Endodermal cell (in vitro differentiated cells): ENCODE measurements at regions not wholly inside any gene's neighbourhood (a gene's known extent, or its start where the extent isn't known, plus 50 kb on each side); places are given as distances from the start of the nearest gene placed in this dataset.

Experiments used
- DNase-seq: peaks from one replicate; pipeline ENCODE4 v3.0.0-alpha.2; 2017
- H3K27ac ChIP-seq: 2 replicates; pipeline ENCODE4 v1.5.1; 2013; ENCODE audit warnings: mild to moderate bottlenecking, low read depth, low read length, moderate library complexity
- H3K27me3 ChIP-seq: 2 replicates; pipeline ENCODE4 v1.6.1; 2013; ENCODE audit warnings: mild to moderate bottlenecking, low read length, moderate library complexity; ENCODE audit not compliant: insufficient read depth, control insufficient read depth, poor library complexity, severe bottlenecking
- H3K36me3 ChIP-seq: 2 replicates; pipeline ENCODE4 v1.7.0; 2013; ENCODE audit warnings: mild to moderate bottlenecking, low read length, moderate library complexity; ENCODE audit not compliant: control insufficient read depth, insufficient read depth
- H3K4me1 ChIP-seq: one replicate; pipeline ENCODE4 v1.7.0; 2013; ENCODE audit warnings: low read length; ENCODE audit not compliant: control insufficient read depth, insufficient read depth
- H3K4me3 ChIP-seq: 2 replicates; pipeline ENCODE4 v1.5.1; 2013; ENCODE audit warnings: mild to moderate bottlenecking, low read length, moderate library complexity
- H3K9ac ChIP-seq: 2 replicates; pipeline ENCODE4 v1.6.1; 2013; ENCODE audit warnings: mild to moderate bottlenecking, low read length, moderate library complexity; ENCODE audit not compliant: poor library complexity, severe bottlenecking; ENCODE audit errors: extremely low read depth
- H3K9me3 ChIP-seq: 2 replicates; pipeline ENCODE4 v1.6.1; 2013; ENCODE audit warnings: mild to moderate bottlenecking, low read length, moderate library complexity; ENCODE audit not compliant: control insufficient read depth
- H3K27ac Mint-ChIP-seq: 2 replicates; pipeline ENCODE4 v1.8.0; 2020; ENCODE audit warnings: mixed read lengths
- H3K27me3 Mint-ChIP-seq: 2 replicates; pipeline ENCODE4 v1.8.0; 2021; ENCODE audit warnings: mild to moderate bottlenecking, mixed read lengths; ENCODE audit not compliant: insufficient read depth
- H3K36me3 Mint-ChIP-seq: 2 replicates; pipeline ENCODE4 v1.8.0; 2020; ENCODE audit warnings: low read depth, mixed read lengths
- H3K4me1 Mint-ChIP-seq: 2 replicates; pipeline ENCODE4 v1.8.0; 2020; ENCODE audit warnings: mixed read lengths
- H3K4me3 Mint-ChIP-seq: 2 replicates; pipeline ENCODE4 v1.8.0; 2020; ENCODE audit warnings: mild to moderate bottlenecking, moderate library complexity, mixed read lengths
- H3K9me3 Mint-ChIP-seq: 2 replicates; pipeline ENCODE4 v1.8.0; 2020; ENCODE audit warnings: mild to moderate bottlenecking, mixed read lengths
- WGBS, 2 experiments: methylation state at CpG; one replicate each; pipeline versions ENCODE4 v1.1.5 to v1.1.7; 2013; ENCODE audit warnings: missing lambda C conversion rate in 2 of 2, mixed read lengths in 1 of 2; ENCODE audit not compliant: insufficient coverage in 1 of 2, insufficient read length in 1 of 2; 5-methylcytosine and 5-hydroxymethylcytosine counted together
- TF ChIP-seq, protein P1 (sequence below): fragments of 200-600 bp; sonication (generic); conservative IDR thresholded peaks from 2 replicates; pipeline ENCODE4 v1.5.0; 2021; ENCODE audit warnings: antibody characterized with exemption, mild to moderate bottlenecking

DNA sequence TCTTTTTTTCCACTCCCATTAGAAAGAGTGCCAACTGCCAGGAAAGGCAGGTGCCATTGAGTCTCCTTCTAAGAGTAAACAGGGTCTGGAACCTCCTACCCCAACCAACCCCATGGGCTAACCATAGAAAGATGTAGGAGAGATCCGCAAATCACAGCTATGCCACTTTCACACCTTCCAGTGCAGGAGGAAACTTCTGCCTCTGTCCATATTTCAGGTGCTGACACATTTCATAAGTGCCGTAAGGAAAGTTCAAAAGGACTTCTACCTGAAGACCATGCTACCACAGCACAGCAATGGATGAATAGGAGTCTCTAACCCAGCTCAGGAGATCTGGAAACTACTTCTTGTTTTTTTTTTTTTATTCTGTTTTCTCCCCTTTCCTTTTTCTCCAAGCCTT, 145.8 kb downstream of the FBXO8 start:
- Mint-ChIP-seq H3K4me3 (no peak overlapping the region), H3K9me3 (no peaks in the 10 kb centered on the region), H3K27ac (no peak overlapping the region), H3K27me3 (no peaks in the 10 kb centered on the region), H3K36me3 (no peaks in the 10 kb centered on the region), H3K4me1 (no peaks in the 10 kb centered on the region)
- Histone ChIP-seq H3K9me3 (no peaks in the 10 kb centered on the region), H3K4me1 (no peaks in the 10 kb centered on the region), H3K27ac (no peak overlapping the region), H3K4me3 (no peak overlapping the region), H3K27me3 (no peaks in the 10 kb centered on the region), H3K36me3 (no peaks in the 10 kb centered on the region), H3K9ac (no peak overlapping the region)
- DNase-seq: no peak
- WGBS, 2 experiments: 89% methylated on average over 1 to 2 of the region's 2 CpGs
- TF ChIP-seq, protein P1, sequence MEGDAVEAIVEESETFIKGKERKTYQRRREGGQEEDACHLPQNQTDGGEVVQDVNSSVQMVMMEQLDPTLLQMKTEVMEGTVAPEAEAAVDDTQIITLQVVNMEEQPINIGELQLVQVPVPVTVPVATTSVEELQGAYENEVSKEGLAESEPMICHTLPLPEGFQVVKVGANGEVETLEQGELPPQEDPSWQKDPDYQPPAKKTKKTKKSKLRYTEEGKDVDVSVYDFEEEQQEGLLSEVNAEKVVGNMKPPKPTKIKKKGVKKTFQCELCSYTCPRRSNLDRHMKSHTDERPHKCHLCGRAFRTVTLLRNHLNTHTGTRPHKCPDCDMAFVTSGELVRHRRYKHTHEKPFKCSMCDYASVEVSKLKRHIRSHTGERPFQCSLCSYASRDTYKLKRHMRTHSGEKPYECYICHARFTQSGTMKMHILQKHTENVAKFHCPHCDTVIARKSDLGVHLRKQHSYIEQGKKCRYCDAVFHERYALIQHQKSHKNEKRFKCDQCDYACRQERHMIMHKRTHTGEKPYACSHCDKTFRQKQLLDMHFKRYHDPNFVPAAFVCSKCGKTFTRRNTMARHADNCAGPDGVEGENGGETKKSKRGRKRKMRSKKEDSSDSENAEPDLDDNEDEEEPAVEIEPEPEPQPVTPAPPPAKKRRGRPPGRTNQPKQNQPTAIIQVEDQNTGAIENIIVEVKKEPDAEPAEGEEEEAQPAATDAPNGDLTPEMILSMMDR: no peak

DNA sequence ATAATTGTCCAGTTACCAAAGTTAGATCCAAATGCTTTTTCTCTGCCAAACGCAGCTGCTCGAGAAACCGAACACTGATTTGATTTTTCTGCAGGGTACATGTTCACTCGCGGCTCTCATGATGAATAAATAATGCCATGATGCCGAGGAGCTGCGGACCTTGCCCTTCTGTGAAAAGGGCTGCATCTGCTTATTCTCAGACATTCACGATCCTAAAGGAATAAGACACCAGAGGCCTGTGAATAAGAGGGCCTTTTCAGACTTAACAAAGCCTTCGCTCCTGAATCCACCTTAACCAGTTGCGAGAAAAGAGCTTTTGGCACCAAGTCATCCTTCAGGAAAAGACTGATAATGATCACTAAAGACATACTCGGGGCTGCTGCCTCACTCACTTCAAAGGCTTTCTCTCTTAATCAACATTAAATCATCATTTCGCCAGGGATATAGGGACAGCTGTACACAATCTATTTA, 147.5 kb downstream of the FBXO8 start:
- no peak overlapping the region for H3K4me3 ChIP-seq

DNA sequence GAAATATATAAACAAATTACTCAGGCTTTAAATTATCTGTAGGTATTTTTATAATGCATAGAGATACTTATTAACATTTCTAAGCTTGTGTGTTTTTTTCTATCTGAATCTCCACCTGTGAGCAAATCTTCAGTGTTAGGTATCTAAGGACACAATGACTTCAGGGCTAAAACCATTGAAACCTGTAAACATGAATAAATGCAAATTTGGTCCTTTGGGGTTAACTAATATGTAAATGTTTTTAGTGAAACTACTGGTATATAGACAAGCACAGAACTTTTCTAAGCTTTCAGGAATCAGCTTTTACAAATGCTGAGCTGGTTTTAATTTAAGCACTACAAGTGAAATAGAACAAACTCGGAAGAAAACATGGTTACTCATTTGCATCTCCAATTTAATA, 147.9 kb downstream of the FBXO8 start:
- TF ChIP-seq, protein P1: no peak
- DNase-seq: no peak
- H3K9me3 ChIP-seq: no peaks in the 10 kb centered on the region
- Mint-ChIP-seq H3K36me3 (no peaks in the 10 kb centered on the region), H3K27me3 (no peaks in the 10 kb centered on the region), H3K9me3 (no peaks in the 10 kb centered on the region), H3K4me3 (no peak overlapping the region), H3K4me1 (no peaks in the 10 kb centered on the region), H3K27ac (no peak overlapping the region)
- WGBS, 2 experiments: 86 to 92% methylated on average over 1 of the region's 1 CpG
- H3K4me1 ChIP-seq: no peaks in the 10 kb centered on the region
- no peak overlapping the region for H3K27ac ChIP-seq
- no peaks in the 10 kb centered on the region for H3K27me3 ChIP-seq
- H3K36me3 ChIP-seq: no peaks in the 10 kb centered on the region
- no peak overlapping the region for H3K9ac ChIP-seq
- no peak overlapping the region for H3K4me3 ChIP-seq

More for the DNA sequence above, 147.5 kb downstream of the FBXO8 start:
- Histone ChIP-seq H3K4me1 (no peaks in the 10 kb centered on the region), H3K27me3 (no peaks in the 10 kb centered on the region), H3K9me3 (no peaks in the 10 kb centered on the region), H3K36me3 (no peaks in the 10 kb centered on the region), H3K9ac (no peak overlapping the region), H3K27ac (no peak overlapping the region)
- Mint-ChIP-seq H3K4me3 (no peak overlapping the region), H3K9me3 (no peaks in the 10 kb centered on the region), H3K36me3 (no peaks in the 10 kb centered on the region), H3K4me1 (no peaks in the 10 kb centered on the region), H3K27me3 (no peaks in the 10 kb centered on the region), H3K27ac (no peak overlapping the region)
- TF ChIP-seq, protein P1: no peak
- no peak for DNase-seq
- WGBS, 2 experiments: 74 to 77% methylated on average over 11 to 12 of the region's 12 CpGs
